ENCODE measurements at regions not wholly inside any gene's neighbourhood (a gene's known extent, or its start where the extent isn't known, plus 50 kb on each side); places are given as distances from the start of the nearest gene placed in this dataset.

- H3K36me3 ChIP-seq (ENCODE audit: insufficient read depth, low read length): no peaks in the 10 kb centered on the region
These were observed 226.5 kb upstream of the ANKRD55 start for GRCh38 chr5:56459394-56460194.

DNA sequence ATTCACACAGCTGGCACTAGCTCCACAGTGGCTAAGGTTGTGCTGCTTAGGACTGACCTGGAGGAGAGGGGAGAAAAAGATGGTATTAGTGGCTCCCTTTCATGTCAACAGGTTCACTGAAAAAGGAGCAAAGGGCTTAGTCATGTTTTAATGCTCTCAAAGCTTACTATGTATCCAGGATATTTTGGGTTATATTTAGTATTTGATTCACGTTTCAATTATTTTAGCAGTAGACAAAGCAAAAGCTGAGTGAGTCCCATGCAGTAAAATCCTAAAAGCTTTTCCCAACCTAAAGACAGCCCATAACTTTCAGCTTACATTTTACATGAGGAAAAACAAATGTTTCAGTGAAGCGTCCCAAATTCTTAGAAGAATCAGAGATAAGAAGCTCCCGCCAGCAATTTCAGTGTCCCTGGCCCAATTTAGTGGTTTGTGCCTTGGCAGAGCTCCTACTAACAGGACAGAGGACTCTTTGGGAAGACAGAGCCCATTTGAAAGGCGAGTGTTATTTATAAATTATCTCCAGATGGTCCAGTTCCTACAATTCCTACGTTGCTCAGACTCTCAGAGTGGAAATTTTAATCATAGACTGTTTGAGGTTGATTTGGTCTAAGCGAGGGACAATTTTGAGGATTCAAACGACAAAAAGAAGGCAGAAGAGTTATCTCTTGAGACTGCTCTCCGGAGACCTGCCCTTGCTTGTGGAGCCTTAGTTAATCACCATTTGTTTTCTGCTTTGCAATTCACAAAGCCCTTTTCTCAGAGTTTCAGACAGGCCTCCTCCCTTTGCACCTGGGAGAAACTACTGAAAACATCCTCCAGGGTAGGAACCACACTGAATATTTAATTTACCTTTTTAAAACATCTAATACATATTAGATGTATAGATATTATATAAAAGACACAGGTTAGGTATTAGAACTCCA lies 225.0 kb upstream of the ANKRD55 start:
- H3K4me3 ChIP-seq (ENCODE audit: low read length): no peak overlapping the region
- DNase-seq: no peak
- no peaks in the 10 kb centered on the region for H3K36me3 ChIP-seq (ENCODE audit: insufficient read depth, low read length)
- ChIA-PET POLR2A (no interaction called here), CTCF (interaction anchor here (0.6 kb wide), 1 partner anchor 132 kb away, joined by 3 read pairs; no protein-coding TSS in a partner anchor)
- Mint-ChIP-seq H3K27ac (no peak overlapping the region), H3K27me3 (peaks cover 7 to 11% of the 10 kb centered on the region in 2 donors), H3K4me3 (no peak overlapping the region), H3K36me3 (no peaks in the 10 kb centered on the region), H3K4me1 (peaks cover 0 to 4% (median 2%) of the 10 kb centered on the region in 3 donors), H3K9me3 (no peaks in the 10 kb centered on the region)
- no peaks in the 10 kb centered on the region for H3K9me3 ChIP-seq (ENCODE audit: low read length)
- H3K4me1 ChIP-seq (ENCODE audit: insufficient read depth, low read length): no peaks in the 10 kb centered on the region
- H3K27ac ChIP-seq (ENCODE audit: low read depth, low read length): no peak overlapping the region
- no peaks in the 10 kb centered on the region for H3K27me3 ChIP-seq (ENCODE audit: insufficient read depth, low read length, poor library complexity, severe bottlenecking)

More at GRCh38 chr5:56459394-56460194, 226.5 kb upstream of the ANKRD55 start:
- Mint-ChIP-seq H3K36me3 (no peaks in the 10 kb centered on the region), H3K27ac (no peak overlapping the region), H3K4me3 (no peak overlapping the region), H3K4me1 (no peaks in the 10 kb centered on the region), H3K9me3 (no peaks in the 10 kb centered on the region), H3K27me3 (peaks cover 8 to 14% of the 10 kb centered on the region in 2 donors)
- no peaks in the 10 kb centered on the region for H3K4me1 ChIP-seq (ENCODE audit: insufficient read depth, low read length)
- no peaks in the 10 kb centered on the region for H3K9me3 ChIP-seq (ENCODE audit: low read length)
- ChIA-PET CTCF (no interaction called here), POLR2A (no interaction called here)
- no peak overlapping the region for H3K27ac ChIP-seq (ENCODE audit: low read depth, low read length)
- no peaks in the 10 kb centered on the region for H3K27me3 ChIP-seq (ENCODE audit: insufficient read depth, low read length, poor library complexity, severe bottlenecking)
- no peak for DNase-seq
- H3K4me3 ChIP-seq (ENCODE audit: low read length): no peak overlapping the region

DNA sequence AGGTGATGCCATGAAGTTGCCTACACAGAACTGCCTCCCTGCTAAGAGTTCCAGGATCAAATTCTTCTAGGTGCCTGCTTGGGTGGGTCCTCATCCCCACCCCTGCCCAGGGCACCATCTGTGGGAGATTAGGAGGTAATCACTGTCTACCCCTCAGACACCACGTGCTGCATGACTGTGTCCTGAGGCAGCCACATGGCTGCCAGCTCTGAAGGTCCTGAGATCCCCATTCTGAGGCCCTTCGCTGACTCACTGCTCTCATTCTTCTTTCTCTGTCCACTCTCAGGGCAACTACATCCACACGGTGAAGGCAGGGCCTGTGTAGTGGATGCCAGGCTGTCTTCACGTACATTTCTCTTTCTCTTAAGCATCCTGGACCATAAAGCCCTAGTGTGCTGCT lies 222.9 kb upstream of the ANKRD55 start:
- Histone ChIP-seq H3K4me3 (ENCODE audit: low read length) (no peak overlapping the region), H3K4me1 (ENCODE audit: insufficient read depth, low read length) (no peaks in the 10 kb centered on the region), H3K9me3 (ENCODE audit: low read length) (no peaks in the 10 kb centered on the region), H3K27me3 (ENCODE audit: insufficient read depth, low read length, poor library complexity, severe bottlenecking) (no peaks in the 10 kb centered on the region), H3K36me3 (ENCODE audit: insufficient read depth, low read length) (no peaks in the 10 kb centered on the region), H3K27ac (ENCODE audit: low read depth, low read length) (no peak overlapping the region)
- ChIA-PET POLR2A (no interaction called here), CTCF (no interaction called here)
- Mint-ChIP-seq H3K4me3 (no peak overlapping the region), H3K27me3 (peaks cover 7 to 8% of the 10 kb centered on the region in 2 donors), H3K4me1 (peaks cover 0 to 4% (median 2%) of the 10 kb centered on the region in 3 donors), H3K9me3 (no peaks in the 10 kb centered on the region), H3K27ac (no peak overlapping the region), H3K36me3 (no peaks in the 10 kb centered on the region)
- no peak for DNase-seq

GRCh38 chr5:56455417-56455816 lies 222.3 kb upstream of the ANKRD55 start:
- Mint-ChIP-seq H3K27ac (no peak overlapping the region), H3K4me1 (peaks cover 0 to 4% (median 2%) of the 10 kb centered on the region in 3 donors), H3K9me3 (no peaks in the 10 kb centered on the region), H3K27me3 (peaks cover 7 to 8% of the 10 kb centered on the region in 2 donors), H3K36me3 (no peaks in the 10 kb centered on the region), H3K4me3 (no peak overlapping the region)
- ChIA-PET POLR2A (no interaction called here), CTCF (no interaction called here)
- no peak overlapping the region for H3K27ac ChIP-seq (ENCODE audit: low read depth, low read length)
- no peaks in the 10 kb centered on the region for H3K9me3 ChIP-seq (ENCODE audit: low read length)
- no peaks in the 10 kb centered on the region for H3K4me1 ChIP-seq (ENCODE audit: insufficient read depth, low read length)
- H3K27me3 ChIP-seq (ENCODE audit: insufficient read depth, low read length, poor library complexity, severe bottlenecking): no peaks in the 10 kb centered on the region
- H3K36me3 ChIP-seq (ENCODE audit: insufficient read depth, low read length): no peaks in the 10 kb centered on the region
- H3K4me3 ChIP-seq (ENCODE audit: low read length): no peak overlapping the region
- no peak for DNase-seq

GRCh38 chr5:56454219-56454862 lies 221.2 kb upstream of the ANKRD55 start:
- POLR2A ChIA-PET: no interaction called here
- Mint-ChIP-seq H3K4me3 (peak overlapping the region in 1 of 7 donors; percentile 62), H3K27me3 (peaks cover 7 to 8% of the 10 kb centered on the region in 2 donors), H3K27ac (peak overlapping the region in 4 of 8 donors; percentile 1 to 79 (median 54)), H3K4me1 (peaks cover 0 to 4% (median 2%) of the 10 kb centered on the region in 3 donors), H3K9me3 (no peaks in the 10 kb centered on the region), H3K36me3 (no peaks in the 10 kb centered on the region)
- H3K27me3 ChIP-seq (ENCODE audit: insufficient read depth, low read length, poor library complexity, severe bottlenecking): no peaks in the 10 kb centered on the region
- H3K27ac ChIP-seq (ENCODE audit: low read depth, low read length): no peak overlapping the region
- no peaks in the 10 kb centered on the region for H3K36me3 ChIP-seq (ENCODE audit: insufficient read depth, low read length)
- CTCF ChIA-PET: no interaction called here
- H3K4me1 ChIP-seq (ENCODE audit: insufficient read depth, low read length): no peaks in the 10 kb centered on the region
- H3K4me3 ChIP-seq (ENCODE audit: low read length): no peak overlapping the region
- no peaks in the 10 kb centered on the region for H3K9me3 ChIP-seq (ENCODE audit: low read length)
- DNase-seq: peak in 2 of 5 donors; percentile 1 to 17

GRCh38 chr5:56451742-56452141 lies 218.6 kb upstream of the ANKRD55 start:
- Mint-ChIP-seq H3K36me3 (no peaks in the 10 kb centered on the region), H3K4me3 (no peak overlapping the region), H3K9me3 (no peaks in the 10 kb centered on the region)

DNA sequence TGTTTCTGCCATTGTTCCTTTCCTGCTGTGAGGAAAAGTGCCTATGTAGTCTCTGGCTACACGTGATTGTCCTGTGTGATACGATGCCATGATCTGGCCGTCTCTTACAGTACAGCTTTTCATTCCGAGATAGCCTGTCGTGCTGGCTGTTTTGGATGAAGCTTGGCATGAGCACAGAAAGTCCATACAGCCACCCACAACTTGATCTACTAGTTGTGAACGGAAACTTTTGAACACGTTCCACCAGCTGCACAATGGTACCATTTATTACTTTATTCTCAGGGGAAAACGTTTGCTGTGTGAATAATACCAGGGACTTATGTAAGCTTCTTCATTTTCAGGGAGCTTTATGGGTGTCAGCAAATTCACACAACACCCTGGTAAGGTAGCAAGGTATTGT lies 217.6 kb upstream of the ANKRD55 start:
- H3K4me1 Mint-ChIP-seq: peaks cover 0 to 4% (median 2%) of the 10 kb centered on the region in 3 donors

More at GRCh38 chr5:56451742-56452141, 218.6 kb upstream of the ANKRD55 start:
- H3K4me3 ChIP-seq (ENCODE audit: low read length): no peak overlapping the region
- peaks cover 3 to 8% of the 10 kb centered on the region in 2 donors for H3K27me3 Mint-ChIP-seq
- no peaks in the 10 kb centered on the region for H3K27me3 ChIP-seq (ENCODE audit: insufficient read depth, low read length, poor library complexity, severe bottlenecking)
- no peak overlapping the region for H3K27ac Mint-ChIP-seq
- H3K4me1 ChIP-seq (ENCODE audit: insufficient read depth, low read length): no peaks in the 10 kb centered on the region
- ChIA-PET POLR2A (no interaction called here), CTCF (no interaction called here)
- H3K27ac ChIP-seq (ENCODE audit: low read depth, low read length): no peak overlapping the region
- DNase-seq: no peak
- H3K36me3 ChIP-seq (ENCODE audit: insufficient read depth, low read length): no peaks in the 10 kb centered on the region
- H3K9me3 ChIP-seq (ENCODE audit: low read length): no peaks in the 10 kb centered on the region
- peaks cover 0 to 4% (median 2%) of the 10 kb centered on the region in 3 donors for H3K4me1 Mint-ChIP-seq

More for the DNA sequence above, 217.6 kb upstream of the ANKRD55 start:
- Mint-ChIP-seq H3K36me3 (no peaks in the 10 kb centered on the region), H3K4me3 (no peak overlapping the region), H3K9me3 (no peaks in the 10 kb centered on the region), H3K27me3 (peaks cover 1 to 4% of the 10 kb centered on the region in 2 donors), H3K27ac (no peak overlapping the region)
- DNase-seq: no peak
- POLR2A ChIA-PET: no interaction called here
- Histone ChIP-seq H3K27ac (ENCODE audit: low read depth, low read length) (no peak overlapping the region), H3K27me3 (ENCODE audit: insufficient read depth, low read length, poor library complexity, severe bottlenecking) (no peaks in the 10 kb centered on the region), H3K36me3 (ENCODE audit: insufficient read depth, low read length) (no peaks in the 10 kb centered on the region), H3K4me1 (ENCODE audit: insufficient read depth, low read length) (no peaks in the 10 kb centered on the region), H3K9me3 (ENCODE audit: low read length) (no peaks in the 10 kb centered on the region), H3K4me3 (ENCODE audit: low read length) (no peak overlapping the region)
- CTCF ChIA-PET: no interaction called here
